ENCODE measurements at regions not wholly inside any gene's neighbourhood (a gene's known extent, or its start where the extent isn't known, plus 50 kb on each side); places are given as distances from the start of the nearest gene placed in this dataset.

GRCh38 chr2:144261336-144261735, 258.6 kb downstream of the ZEB2 start:
- TF ChIP-seq CTCF (conservative IDR thresholded peaks at IDR 0.05; ENCODE audit: low read depth, low read length) (no peak), EZH2 (IDR thresholded peaks at IDR 0.05; ENCODE audit: borderline replicate concordance, low read depth, low read length, poor library complexity, severe bottlenecking) (no peak)
